ENCODE measurements at regions not wholly inside any gene's neighbourhood (a gene's known extent, or its start where the extent isn't known, plus 50 kb on each side); places are given as distances from the start of the nearest gene placed in this dataset.

- TF ChIP-seq ZNF395 (CRISPR knock-in tag; IDR thresholded peaks at IDR 0.05) (no peak), CBX8 (IDR thresholded peaks at IDR 0.05; ENCODE audit: borderline replicate concordance, extremely low read depth, low read depth, low read length, poor library complexity, severe bottlenecking) (no peak), ZNF124 (CRISPR knock-in tag; IDR thresholded peaks at IDR 0.05) (no peak), HDAC1 (IDR thresholded peaks at IDR 0.05) (no peak)
These were observed 133.3 kb upstream of the SPTLC3 start (continued) for GRCh38 chr20:12875510-12875909.

GRCh38 chr20:12882832-12883506, 125.8 kb upstream of the SPTLC3 start:
- H3K9me1 ChIP-seq (ENCODE audit: control insufficient read depth, insufficient read depth, low read length), result no peaks in the 10 kb centered on the region
- no peaks in the 10 kb centered on the region for H3K9me3 ChIP-seq (replicated peaks; ENCODE audit: control insufficient read depth, insufficient read depth, low read depth, low read length)
- 0% methylated on average over 1 of the region's 1 CpG for WGBS (ENCODE audit: insufficient coverage, low coverage, missing lambda C conversion rate)
- H3K27me3 ChIP-seq (ENCODE audit: control insufficient read depth in 2 of 2, insufficient read depth in 2 of 2, low read length in 2 of 2), result no peaks in the 10 kb centered on the region
- POLR2A ChIA-PET, result no interaction called here
- intact Hi-C loops (cut with micrococcal nuclease), result no loop called here
- no peak overlapping the region for H3K4me2 ChIP-seq (ENCODE audit: insufficient read depth, low read length)
- in situ Hi-C loops (cut with MboI), result no loop called here
- CTCF ChIA-PET (ENCODE audit: low intra/inter-chr PET ratio), result no interaction called here
- no peaks in the 10 kb centered on the region for H3K79me2 ChIP-seq (ENCODE audit: control insufficient read depth, insufficient read depth, low read length)
- DNase-seq (ENCODE audit: extremely low read depth in 1 of 4, low spot score in 3 of 4) (no peak), FAIRE-seq (no peak), ATAC-seq (no peak)
- no peak overlapping the region for H3K27ac ChIP-seq (ENCODE audit: extremely low read depth, low read depth, low read length)
- H2AFZ ChIP-seq (ENCODE audit: low read depth, low read length), result no peak overlapping the region
- H3K36me3 ChIP-seq (ENCODE audit: control insufficient read depth, insufficient read depth, low read length), result no peaks in the 10 kb centered on the region
- H4K20me1 ChIP-seq (replicated peaks; ENCODE audit: control insufficient read depth, insufficient read depth, low read length), result no peaks in the 10 kb centered on the region
- BruUV-seq (replicated peaks), result no TSS peak
- H3K4me3 ChIP-seq, result no peak overlapping the region
- H3K9ac ChIP-seq (ENCODE audit: insufficient read depth in 1 of 2, low read depth in 2 of 2, low read length in 2 of 2), result no peak overlapping the region
- no peaks in the 10 kb centered on the region for H3K4me1 ChIP-seq (replicated peaks in 1 of 2; ENCODE audit: control insufficient read depth in 2 of 2, insufficient read depth in 2 of 2, low read length in 2 of 2)
- TF ChIP-seq CCNT2 (IDR thresholded peaks at IDR 0.05; ENCODE audit: borderline replicate concordance, extremely low read depth, insufficient read length, low read depth, low read length), result no peak
